Stimulated activated CD8-positive, alpha-beta memory T cell treated with anti-CD3 and anti-CD28 coated beads, Interleukin-7, amount 100 ng/mL, for 48 hours (primary cell): ENCODE measurements at regions not wholly inside any gene's neighbourhood (a gene's known extent, or its start where the extent isn't known, plus 50 kb on each side); places are given as distances from the start of the nearest gene placed in this dataset.

Experiments
- DNase-seq, 2 donors: peaks; one replicate each; pipeline ENCODE4 v3.0.0-alpha.2; 2020; ENCODE audit warnings: low read depth in 1 of 2; ENCODE audit errors: extremely low read depth in 1 of 2

DNA sequence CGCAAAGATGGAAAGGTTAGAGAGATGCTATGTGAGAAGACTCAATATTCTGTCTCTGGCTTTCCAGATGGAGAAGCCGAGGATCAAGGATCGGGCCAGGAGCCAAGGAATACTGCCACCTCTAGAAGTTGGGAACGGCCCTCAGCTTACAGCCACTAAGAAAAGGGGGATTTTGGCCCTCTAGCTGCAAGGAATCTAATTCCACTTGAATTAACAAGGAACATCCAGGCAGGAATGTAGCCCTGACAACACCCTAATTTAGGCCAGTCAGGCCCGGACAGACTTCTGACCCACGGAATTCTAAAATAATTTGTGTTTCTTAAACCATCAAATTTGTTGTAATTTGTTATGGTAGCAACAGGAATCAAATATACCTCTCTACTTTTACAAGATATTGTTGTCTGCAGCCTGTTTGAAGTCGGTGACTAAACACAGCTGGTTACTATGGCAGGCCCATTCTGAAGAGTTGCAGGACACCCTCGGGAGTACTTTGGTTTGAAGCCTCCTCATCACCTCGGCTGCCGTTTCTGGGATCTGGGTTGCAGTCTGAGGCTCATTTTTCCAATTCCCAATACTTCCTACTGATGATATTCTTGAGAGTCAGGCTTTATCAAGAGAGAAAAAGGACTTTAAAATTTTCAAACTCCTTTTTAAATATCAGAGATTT lies 1131.2 kb downstream of the TSN start:
- DNase-seq, result no peak

DNA sequence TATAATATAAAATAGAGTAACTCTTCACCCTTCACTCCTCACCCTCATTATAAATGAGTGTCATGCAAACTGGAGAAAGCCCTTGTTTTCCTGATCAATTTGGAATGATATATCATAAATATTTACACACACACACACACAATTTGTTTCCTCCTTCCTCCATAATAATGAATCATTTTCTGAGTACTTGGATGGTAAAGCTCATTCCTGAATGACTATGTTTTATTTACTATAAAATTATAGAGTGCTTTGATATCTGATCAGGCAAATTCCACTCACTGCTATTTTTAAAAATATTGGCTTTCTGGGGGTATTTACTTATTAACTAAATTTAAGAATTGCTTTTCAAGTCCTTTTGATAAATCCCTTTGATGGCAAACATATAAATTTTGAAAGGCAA lies 1125.5 kb upstream of the CNTNAP5 start:
- DNase-seq, result no peak

DNA sequence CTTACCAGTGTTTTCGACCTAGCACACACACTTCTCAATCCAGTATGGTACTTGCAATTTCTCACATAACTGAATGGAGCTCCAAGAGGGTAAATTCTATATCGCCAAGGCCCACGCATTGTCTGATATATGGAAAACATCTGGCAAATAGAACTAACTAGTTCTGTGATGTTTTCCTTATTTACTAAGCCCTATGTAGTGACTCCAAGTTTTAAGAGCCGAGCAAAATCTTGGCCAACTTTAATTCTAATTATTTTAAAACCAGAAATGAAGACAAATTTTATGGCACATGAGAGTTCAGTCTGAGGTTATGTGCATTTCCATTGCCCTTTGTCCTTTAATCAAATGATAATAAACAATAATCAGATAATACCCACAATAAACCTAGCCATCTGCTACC lies 1119.7 kb upstream of the CNTNAP5 start:
- DNase-seq, result no peak

DNA sequence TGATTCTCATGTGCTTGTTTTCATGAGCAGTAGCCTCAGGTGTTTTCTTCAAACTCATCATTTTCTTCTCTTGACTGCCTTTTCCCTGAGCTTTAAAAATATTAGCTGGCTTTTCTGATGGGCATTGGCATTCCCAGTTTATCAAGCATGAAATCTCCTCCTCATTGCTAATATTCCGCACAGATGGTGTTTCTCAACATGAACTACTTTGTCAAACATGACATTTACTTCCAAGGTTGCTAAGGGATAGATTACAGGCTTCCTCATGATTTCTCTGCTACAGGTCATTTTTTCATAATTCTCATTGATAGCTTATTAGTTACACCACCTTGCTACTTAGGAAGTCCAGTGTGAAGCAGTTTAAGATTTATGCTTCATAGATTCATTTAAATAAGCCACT lies 1116.9 kb upstream of the CNTNAP5 start:
- no peak for DNase-seq

DNA sequence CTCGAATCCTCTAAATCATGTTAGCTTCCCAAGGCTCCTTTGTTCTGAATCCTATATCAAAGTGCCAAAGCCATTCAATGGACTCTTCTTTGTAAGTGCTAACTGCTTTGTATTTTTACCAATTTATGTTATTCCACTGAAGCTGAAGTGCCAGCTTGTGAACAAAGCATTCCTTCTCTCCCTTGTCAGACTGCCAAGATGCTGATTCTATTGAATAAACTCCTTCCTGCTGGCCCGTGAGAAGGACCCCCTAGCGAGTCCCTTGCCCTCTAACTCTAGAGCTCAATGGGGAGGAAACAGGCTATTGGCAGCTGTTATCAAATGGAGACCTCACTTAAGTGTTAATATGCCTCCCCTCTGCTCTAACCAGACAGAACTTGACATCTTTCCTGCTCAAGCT lies 1097.9 kb upstream of the CNTNAP5 start:
- DNase-seq, result no peak

DNA sequence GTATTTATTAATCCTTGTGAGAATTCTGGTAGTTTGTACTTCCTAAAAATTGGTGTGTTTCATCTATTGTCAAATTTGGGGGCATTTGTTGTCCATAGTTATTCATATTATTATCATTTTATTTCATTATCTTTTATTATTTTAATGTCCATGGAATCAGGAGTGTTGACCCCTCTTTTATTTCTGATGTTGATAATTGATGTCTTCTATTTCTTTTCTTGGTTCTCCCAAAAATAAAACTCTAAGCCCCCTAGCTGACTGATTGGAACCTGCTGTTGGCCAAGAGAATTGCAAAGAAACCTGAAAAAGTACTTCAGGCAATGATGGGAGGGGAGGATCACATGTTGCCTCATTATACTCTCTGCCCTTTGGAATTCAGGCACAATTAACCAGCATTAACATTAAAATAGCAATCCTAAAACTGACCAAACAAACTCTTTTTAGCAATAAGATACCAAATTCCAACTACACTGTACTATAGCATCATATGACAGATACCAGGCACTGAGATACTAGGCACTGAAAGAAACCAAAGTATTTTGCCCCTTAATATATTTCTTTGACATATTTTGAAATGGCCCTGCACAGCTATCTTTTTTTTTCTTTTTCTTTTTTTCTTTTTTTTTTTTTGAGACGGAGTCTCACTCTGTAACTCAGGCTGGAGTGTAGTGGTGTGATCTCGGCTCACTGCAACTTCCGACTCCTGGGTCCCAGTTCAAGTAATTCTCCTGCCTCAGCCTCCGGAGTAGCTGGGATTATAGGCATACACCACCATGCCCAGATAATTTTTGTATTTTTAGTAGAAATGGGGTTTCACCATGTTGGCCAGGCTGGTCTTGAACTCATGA lies 1097.2 kb upstream of the CNTNAP5 start:
- no peak for DNase-seq

DNA sequence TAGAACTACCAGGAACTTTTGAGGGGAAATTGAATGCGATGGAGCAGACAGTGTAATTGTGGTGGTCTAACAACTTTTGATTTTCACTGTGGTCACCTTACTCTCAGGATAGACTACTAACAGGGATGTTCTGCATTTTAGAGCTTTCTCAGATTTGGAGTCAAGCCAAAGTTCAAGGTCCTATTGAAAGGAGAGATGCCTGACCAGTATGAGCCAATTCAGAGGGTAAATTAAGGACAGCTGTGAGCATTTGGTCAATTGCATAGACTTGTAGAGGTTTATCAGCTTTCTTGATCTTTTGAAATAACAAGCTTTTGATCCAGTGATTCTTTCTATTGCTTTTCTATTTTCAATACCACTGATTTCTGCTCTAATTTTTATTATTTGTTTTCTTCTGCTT lies 1095.7 kb upstream of the CNTNAP5 start:
- DNase-seq, result no peak

DNA sequence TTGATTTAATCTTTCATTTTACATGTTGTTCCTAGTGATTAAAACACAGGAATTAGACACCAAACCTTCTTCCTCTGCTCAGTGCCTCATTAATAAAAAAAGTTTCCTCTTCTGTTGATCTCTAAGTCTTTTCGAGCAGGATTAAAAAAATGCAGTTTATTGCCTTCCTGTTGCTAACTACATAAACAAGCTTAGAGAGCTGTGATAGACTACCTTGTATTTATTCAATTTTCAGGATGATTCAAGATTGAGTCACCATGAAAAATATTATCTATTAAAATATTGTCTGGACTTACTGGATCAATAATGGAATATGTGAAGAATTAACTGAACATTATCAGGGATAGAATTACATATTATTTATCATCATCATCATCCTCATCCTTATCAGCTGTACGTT lies 1089.6 kb upstream of the CNTNAP5 start:
- DNase-seq, result no peak

DNA sequence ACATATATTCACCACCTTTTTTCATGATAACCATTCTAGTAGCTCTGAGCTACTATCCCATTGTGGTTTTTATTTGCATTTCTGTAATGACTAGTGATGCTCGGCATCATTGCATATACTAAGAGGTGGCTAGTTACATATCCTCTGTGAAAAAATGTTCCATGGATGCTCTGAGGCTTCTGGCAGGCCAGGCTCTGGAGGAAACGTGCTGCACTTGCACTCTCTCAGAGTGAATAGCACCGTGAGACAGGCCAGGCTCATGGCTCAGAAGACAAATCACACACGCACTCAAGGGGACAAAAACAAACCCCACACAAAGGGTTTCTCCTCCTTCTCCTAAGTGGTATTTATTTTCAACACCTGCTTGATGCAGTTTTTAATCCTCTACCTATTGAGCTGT lies 1085.3 kb upstream of the CNTNAP5 start:
- no peak for DNase-seq

DNA sequence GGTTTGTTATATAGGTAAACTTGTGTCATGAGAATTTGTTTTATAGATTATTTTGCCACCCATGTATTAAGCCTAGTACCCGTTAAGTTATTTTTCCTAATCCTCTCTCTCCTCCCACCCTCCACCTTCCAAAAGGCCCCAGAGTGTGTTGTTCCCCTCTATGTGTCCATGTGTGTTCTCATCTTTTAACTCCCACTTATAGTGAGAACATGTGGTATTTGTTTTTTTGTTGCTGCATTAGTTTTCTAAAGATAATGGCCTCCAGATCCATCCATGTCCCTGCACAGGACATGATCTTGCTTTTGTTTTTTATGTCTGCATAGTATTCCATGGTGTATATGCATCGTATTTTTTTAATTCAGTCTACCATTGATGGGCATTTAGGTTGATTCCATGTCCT lies 1075.6 kb upstream of the CNTNAP5 start:
- DNase-seq, result no peak

DNA sequence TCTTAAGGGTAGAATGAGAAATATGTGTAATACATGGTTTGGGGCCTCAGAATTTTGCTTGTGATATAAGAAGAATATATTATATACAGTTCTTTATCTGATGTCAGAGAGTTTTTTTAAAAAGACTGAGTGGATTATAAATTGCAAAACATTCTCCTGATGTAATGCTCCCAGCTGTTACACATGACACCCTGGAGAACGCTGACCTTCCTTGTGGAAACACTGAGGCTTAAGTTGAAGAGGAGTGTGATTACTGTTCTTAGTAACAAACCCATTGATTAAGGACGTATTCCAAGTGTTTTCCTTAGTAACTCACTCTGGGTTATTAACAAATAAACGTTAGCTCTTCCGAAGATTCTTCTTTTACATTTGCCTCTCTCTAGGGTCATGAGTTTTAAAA lies 1069.3 kb upstream of the CNTNAP5 start:
- DNase-seq, result no peak

DNA sequence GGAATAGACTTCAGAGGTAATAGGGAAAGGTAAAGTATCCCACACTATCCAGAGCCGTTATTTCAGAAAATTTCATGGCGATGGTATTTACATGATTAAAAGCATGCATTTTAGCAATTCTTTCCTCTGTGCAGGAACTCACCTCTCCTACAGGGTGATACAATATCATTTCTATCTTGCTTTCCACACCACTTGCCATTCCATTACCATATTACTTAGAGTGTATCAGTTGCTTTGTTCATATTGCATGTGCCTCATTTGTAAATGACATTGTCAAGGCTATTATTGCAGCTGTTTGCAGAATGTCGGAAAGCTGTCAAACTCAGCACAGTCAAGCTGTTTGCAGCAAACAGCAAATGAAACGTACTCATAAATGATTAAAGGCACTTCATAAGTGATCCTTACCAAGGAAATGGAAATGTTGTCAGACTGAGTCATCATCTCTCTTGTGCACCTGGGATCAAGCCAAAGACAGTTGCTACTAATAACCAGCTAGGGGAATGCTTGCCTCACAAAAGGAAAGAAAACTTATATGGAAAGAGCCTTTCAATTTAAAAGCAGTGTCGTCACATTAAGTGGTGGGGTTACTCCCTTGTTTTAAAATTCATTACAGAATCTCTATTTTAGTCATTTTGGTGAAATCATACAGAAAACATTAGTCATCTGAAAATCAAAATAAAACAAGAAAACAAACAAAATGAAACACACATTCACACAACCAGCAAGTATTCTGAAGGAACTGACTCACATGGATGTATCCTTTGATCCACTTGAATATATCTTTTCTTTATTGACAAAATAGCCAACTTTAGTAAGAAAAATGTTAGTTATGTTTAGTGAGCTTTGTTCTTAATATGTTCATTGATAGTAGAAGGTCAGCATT lies 1064.1 kb upstream of the CNTNAP5 start:
- no peak for DNase-seq

DNA sequence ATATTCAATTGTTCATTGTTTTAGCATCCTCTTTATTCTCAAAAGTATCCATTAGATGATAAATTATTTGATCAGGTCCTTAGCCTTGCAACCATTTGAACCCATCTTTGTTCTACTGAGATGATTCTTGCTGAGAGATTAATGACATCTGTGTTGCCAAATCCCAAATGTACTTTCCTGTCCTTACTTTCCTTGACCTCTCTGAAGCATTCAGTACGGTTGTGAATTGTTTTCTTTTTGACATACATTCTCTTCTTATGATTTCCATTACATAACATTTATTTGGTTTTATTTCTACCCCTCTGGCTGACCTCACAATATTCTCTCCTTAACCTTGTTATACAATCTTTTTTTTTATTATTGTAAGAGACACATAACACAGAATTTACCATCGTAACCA lies 1058.6 kb upstream of the CNTNAP5 start:
- DNase-seq, result no peak

DNA sequence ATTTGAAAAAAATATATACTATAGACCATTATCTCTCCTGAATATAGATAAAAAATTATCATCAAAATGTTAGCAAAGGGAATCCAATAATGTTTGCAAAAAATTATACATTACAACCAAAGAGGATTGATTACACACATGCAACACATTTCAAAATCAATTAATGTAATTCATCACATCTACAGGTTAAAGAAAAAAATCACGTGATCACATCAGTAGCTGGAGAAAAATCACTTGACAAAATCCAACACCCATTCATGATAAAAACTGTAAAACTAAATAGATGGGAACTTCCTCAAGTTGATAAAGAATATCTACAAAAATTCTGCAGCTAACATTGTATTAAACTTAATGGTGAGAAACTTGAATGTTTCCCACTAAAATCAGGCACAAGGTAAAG lies 1047.5 kb upstream of the CNTNAP5 start:
- DNase-seq, result no peak

DNA sequence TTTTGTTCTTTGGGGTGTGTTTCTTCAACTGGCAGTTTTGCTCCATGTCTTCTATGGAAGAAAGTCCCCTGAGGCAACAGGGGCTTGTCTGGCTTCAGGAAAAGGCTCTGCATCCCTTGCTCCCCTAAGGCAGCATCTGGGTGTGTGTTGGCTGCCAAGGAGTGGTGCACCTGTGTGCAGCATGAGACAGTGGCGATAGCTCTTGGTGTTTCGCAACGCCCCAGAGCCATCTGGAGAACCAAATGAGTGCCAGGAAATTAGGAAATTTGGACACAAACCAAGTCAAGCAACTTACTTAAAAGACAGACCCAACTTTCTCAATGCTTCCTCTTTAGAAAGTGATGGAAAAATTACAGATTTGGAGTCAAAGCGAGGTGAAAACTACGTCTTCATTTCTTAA lies 1044.4 kb upstream of the CNTNAP5 start:
- no peak for DNase-seq

DNA sequence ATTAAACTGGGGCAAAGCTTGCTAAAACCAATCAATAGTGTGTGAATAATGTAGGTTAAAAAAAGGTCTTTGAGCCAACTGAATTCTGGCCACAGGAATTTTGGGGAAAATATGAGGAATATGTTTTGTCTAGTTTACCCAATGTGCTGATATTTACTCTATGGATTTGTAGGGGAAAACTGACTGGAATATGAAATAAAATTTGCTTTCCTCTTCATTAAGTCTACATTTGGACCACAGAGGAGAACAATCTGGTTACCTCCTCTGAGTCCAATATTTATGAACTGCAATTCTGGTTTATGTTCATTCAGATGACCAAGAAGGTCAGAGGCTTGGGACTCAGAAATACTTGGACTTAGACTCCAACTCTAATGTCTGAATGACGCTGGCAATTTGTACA lies 1042.2 kb upstream of the CNTNAP5 start:
- no peak for DNase-seq

DNA sequence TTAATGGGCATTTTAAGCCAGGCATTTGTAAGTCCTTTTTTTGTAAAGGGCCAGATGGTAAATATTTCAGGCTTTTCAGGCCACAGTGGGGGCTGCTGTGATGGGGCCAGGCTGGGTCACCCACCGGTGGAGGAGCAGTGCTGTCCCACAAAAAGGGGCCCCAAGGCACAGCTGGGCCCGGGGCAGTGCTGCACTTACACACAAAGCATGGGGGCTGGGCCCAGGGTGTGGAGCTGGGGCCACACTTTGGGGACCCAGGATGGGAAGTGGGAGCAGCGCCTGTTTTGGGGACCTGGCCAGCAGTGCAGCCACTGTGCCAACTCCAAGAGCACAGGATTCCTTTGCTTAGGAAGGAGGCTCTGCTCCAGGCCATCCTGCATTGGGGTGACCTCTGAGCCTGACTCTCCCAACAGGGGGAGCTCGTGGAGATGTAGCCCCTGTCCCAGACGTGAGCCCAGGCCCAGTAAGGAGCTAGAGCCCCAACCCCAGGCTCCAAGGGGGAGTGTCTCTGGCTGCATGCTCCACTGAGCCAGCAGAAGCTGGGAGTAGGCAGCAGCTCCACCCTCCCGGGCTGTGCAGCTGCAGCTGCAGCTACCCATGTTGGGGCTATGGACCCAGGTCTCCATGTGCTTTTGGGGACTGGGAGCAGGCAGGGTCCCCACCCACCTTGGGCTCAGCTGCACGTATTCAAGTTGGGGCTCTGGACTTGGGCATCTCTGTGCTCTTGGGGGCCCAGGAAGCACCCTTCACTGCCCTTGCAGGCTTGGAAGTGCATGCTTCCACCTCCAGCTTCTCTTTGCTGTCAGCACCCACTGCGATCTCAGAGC lies 1036.5 kb upstream of the CNTNAP5 start:
- DNase-seq, result no peak

DNA sequence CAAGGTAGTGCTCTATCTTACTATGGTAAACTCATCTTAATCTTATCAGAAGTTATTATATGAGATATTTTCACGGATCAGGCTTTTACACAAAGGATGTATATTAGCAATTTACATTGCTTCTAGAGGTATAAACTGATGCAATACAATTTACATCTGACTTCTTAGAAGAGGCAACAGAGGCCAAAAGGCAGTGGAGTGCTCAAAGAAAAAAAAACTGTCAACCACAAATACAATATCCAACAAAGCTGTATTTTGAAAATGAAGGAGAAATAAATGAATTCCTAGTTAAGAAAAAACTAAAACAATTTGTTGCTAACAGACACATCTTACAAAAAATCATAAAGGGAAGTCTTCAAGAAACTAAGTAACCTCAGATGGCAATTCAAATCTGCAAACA lies 1031.5 kb upstream of the CNTNAP5 start:
- DNase-seq, result no peak

DNA sequence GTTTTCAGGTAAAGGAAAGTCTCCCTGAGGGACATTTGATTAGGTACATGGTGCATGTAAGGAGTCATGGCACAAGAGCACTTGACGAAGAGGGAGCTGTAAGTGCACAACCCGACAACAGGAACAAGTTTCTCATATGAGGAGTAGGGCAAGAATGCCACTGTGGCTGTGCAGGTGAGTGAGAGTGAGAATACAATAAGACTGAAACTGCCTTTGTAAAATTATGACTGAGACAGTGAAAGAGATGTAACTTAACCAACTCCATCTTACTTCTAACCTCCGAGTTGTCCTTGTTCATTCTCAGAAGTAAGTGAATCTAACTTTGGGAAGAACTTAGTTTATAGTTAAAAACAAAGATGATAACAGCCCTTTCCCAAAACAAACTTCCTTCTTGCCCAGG lies 1025.8 kb upstream of the CNTNAP5 start:
- no peak for DNase-seq

DNA sequence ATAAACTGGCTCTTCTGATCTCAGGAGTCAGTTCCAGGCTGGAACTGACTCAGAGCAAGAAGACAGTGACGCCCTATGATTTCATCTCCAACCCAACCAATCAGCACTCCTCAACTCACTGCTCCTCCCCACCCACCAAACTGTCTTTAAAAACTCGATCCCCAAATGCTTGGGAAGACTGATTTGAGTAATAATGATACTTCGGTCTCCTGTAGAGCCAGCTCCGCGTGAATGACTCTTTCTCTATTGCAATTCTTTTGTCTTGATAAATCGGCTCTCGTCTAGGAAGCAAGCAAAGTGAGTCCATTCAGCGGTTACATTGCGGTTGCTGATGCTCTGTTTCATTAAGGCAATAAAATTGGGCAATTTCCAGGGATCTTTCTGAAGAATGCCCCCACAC lies 1025.3 kb upstream of the CNTNAP5 start:
- no peak for DNase-seq
